ENCODE measurements at regions not wholly inside any gene's neighbourhood (a gene's known extent, or its start where the extent isn't known, plus 50 kb on each side); places are given as distances from the start of the nearest gene placed in this dataset.

GRCh38 chr10:71076473-71077142 is 135.8 kb upstream of the UNC5B start:
- Histone ChIP-seq H3K27me3 (no peaks in the 10 kb centered on the region), H3K36me3 (no peaks in the 10 kb centered on the region), H3K9me3 (no peaks in the 10 kb centered on the region), H3K4me1 (peaks cover 0 to 11% (median 0%) of the 10 kb centered on the region in 4 donors), H3K4me3 (no peak overlapping the region), H3K27ac (no peak overlapping the region)
- intact Hi-C loops (cut with DNase I; ENCODE audit: low total_unique reads): no loop called here
- peak; percentile 16 to 57 for DNase-seq
- no peak for TF ChIP-seq CTCF (IDR thresholded peaks at IDR 0.05)

DNA sequence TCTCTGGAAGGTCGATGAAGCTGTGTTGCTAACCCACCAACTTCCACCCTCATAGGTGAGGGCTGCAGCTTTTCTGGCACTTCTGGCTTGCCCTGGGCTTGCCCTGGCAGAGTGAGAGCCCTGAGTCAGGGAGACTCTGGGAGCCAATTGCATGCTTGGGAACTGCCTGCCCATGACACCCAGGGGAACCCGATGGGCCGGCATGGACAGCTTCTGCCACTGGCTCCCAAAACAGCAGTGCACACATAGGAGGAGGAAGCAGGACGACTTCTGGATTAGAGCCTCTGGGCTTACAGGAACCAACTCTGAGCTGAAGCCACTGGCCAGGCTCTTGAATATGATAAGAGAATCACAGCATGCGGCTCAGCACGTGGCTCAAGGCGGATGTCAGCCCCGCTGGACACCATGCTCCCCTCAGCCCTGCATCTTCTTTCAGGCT is 135.2 kb upstream of the UNC5B start:
- intact Hi-C loops (cut with DNase I; ENCODE audit: low total_unique reads): no loop called here
- peaks cover 0 to 11% (median 0%) of the 10 kb centered on the region in 4 donors for H3K4me1 ChIP-seq
- H3K27me3 ChIP-seq: no peaks in the 10 kb centered on the region
- peak; percentile 19 to 55 for DNase-seq
- H3K27ac ChIP-seq: no peak overlapping the region
- no peaks in the 10 kb centered on the region for H3K9me3 ChIP-seq
- H3K36me3 ChIP-seq: no peaks in the 10 kb centered on the region
- TF ChIP-seq CTCF (IDR thresholded peaks at IDR 0.05): no peak
- no peak overlapping the region for H3K4me3 ChIP-seq

DNA sequence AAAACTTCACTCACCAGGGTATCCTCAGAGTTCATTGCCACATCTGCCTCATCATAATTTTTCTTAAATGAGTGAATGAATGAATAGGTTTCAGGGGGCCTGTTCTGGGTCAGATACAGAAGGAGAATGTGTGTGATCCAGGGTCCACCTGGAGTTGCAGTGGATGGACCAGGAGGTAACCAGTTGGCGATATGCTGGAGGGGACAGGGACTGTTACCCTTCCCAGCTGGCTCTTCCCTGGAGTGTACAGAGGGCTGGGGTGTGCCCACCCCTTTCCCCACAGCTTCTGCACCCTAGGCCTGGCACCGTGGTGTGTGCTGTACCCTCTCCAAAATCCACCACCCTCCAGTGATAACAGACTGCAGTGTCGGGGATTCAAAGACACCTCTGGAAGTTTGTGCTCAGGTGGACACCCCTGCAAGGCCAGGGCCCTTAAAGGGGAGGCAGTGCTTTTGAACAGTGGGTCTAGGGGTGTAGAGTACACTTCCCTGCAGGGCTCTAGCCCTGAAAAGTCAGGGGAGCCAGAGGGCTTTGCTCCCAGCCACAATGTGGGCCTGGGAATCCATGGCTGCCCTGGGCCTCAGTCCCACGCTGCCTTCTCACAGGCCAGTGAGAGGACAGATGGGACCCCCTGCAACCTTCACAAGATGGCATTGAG is 134.4 kb upstream of the UNC5B start:
- TF ChIP-seq CTCF (IDR thresholded peaks at IDR 0.05): no peak
- Histone ChIP-seq H3K36me3 (no peaks in the 10 kb centered on the region), H3K4me3 (no peak overlapping the region), H3K27me3 (no peaks in the 10 kb centered on the region), H3K4me1 (peaks cover 0 to 11% (median 0%) of the 10 kb centered on the region in 4 donors), H3K9me3 (no peaks in the 10 kb centered on the region), H3K27ac (no peak overlapping the region)
- intact Hi-C loops (cut with DNase I; ENCODE audit: low total_unique reads): no loop called here
- peak; percentile 4 to 11 for DNase-seq

- TF ChIP-seq CTCF (IDR thresholded peaks at IDR 0.05): no peak
- Histone ChIP-seq H3K27me3 (no peaks in the 10 kb centered on the region), H3K36me3 (no peaks in the 10 kb centered on the region), H3K27ac (no peak overlapping the region), H3K9me3 (no peaks in the 10 kb centered on the region), H3K4me1 (peaks cover 0 to 11% (median 0%) of the 10 kb centered on the region in 4 donors), H3K4me3 (no peak overlapping the region)
- intact Hi-C loops (cut with DNase I; ENCODE audit: low total_unique reads): no loop called here
- DNase-seq: peak in 1 of 2 donors; percentile 47
These were observed 133.8 kb upstream of the UNC5B start for GRCh38 chr10:71078454-71079145.

GRCh38 chr10:71079761-71080380 is 132.5 kb upstream of the UNC5B start:
- H3K4me1 ChIP-seq: peaks cover 0 to 11% (median 0%) of the 10 kb centered on the region in 4 donors
- H3K9me3 ChIP-seq: no peaks in the 10 kb centered on the region
- intact Hi-C loops (cut with DNase I; ENCODE audit: low total_unique reads): no loop called here
- TF ChIP-seq CTCF (IDR thresholded peaks at IDR 0.05): no peak
- H3K36me3 ChIP-seq: no peaks in the 10 kb centered on the region
- no peak overlapping the region for H3K4me3 ChIP-seq
- DNase-seq: peak in 1 of 2 donors; percentile 51
- H3K27ac ChIP-seq: no peak overlapping the region
- H3K27me3 ChIP-seq: no peaks in the 10 kb centered on the region
